ENCODE measurements at regions not wholly inside any gene's neighbourhood (a gene's known extent, or its start where the extent isn't known, plus 50 kb on each side); places are given as distances from the start of the nearest gene placed in this dataset.
"Not testable (repeated sequence)": the region's sequence is repeated elsewhere in the genome, so short reads cannot be mapped to it uniquely, and the experiment has no call there.

- no peak for DNase-seq (ENCODE audit: low spot score)
- H3K4me3 Mint-ChIP-seq = no peak overlapping the region
These were observed 105.2 kb downstream of the C16orf95 start for GRCh38 chr16:87212026-87212425.

GRCh38 chr16:87213536-87213935 is 103.7 kb downstream of the C16orf95 start:
- no peak for DNase-seq (ENCODE audit: low spot score)
- H3K9me3 Mint-ChIP-seq = no peaks in the 10 kb centered on the region
- H3K4me3 Mint-ChIP-seq = no peak overlapping the region
- H3K36me3 Mint-ChIP-seq (ENCODE audit: low read depth) = no peaks in the 10 kb centered on the region
- no peak overlapping the region for H3K27ac Mint-ChIP-seq
- no peaks in the 10 kb centered on the region for H3K4me1 Mint-ChIP-seq (ENCODE audit: low read depth)
- H3K27me3 Mint-ChIP-seq (ENCODE audit: low read depth) = no peaks in the 10 kb centered on the region

More at GRCh38 chr16:87212026-87212425, 105.2 kb downstream of the C16orf95 start:
- Mint-ChIP-seq H3K27me3 (ENCODE audit: low read depth) (no peaks in the 10 kb centered on the region), H3K9me3 (no peaks in the 10 kb centered on the region), H3K36me3 (ENCODE audit: low read depth) (no peaks in the 10 kb centered on the region), H3K4me1 (ENCODE audit: low read depth) (no peaks in the 10 kb centered on the region), H3K27ac (no peak overlapping the region)

- Mint-ChIP-seq H3K9me3 (no peaks in the 10 kb centered on the region), H3K27me3 (ENCODE audit: low read depth) (no peaks in the 10 kb centered on the region), H3K27ac (no peak overlapping the region), H3K36me3 (ENCODE audit: low read depth) (no peaks in the 10 kb centered on the region), H3K4me1 (ENCODE audit: low read depth) (no peaks in the 10 kb centered on the region), H3K4me3 (no peak overlapping the region)
- DNase-seq (ENCODE audit: low spot score) = no peak
These were observed 100.9 kb downstream of the C16orf95 start for GRCh38 chr16:87216148-87216840.

- H3K36me3 Mint-ChIP-seq (ENCODE audit: low read depth) = no peaks in the 10 kb centered on the region
- DNase-seq (ENCODE audit: low spot score) = no peak
- H3K4me3 Mint-ChIP-seq = no peak overlapping the region
- H3K9me3 Mint-ChIP-seq = no peaks in the 10 kb centered on the region
- H3K27me3 Mint-ChIP-seq (ENCODE audit: low read depth) = no peaks in the 10 kb centered on the region
- H3K27ac Mint-ChIP-seq = no peak overlapping the region
- H3K4me1 Mint-ChIP-seq (ENCODE audit: low read depth) = no peaks in the 10 kb centered on the region
These were observed 100.3 kb downstream of the C16orf95 start for GRCh38 chr16:87216841-87217275.

- DNase-seq (ENCODE audit: low spot score); H3K36me3 Mint-ChIP-seq (ENCODE audit: low read depth); H3K4me1 Mint-ChIP-seq (ENCODE audit: low read depth); H3K9me3 Mint-ChIP-seq; H3K4me3 Mint-ChIP-seq; H3K27ac Mint-ChIP-seq; H3K27me3 Mint-ChIP-seq (ENCODE audit: low read depth): not testable (repeated sequence)
These were observed 99.4 kb downstream of the C16orf95 start for GRCh38 chr16:87217802-87218201.

- Mint-ChIP-seq H3K4me1 (ENCODE audit: low read depth) (no peaks in the 10 kb centered on the region), H3K9me3 (no peaks in the 10 kb centered on the region), H3K27me3 (ENCODE audit: low read depth) (no peaks in the 10 kb centered on the region), H3K27ac (no peak overlapping the region), H3K4me3 (no peak overlapping the region), H3K36me3 (ENCODE audit: low read depth) (no peaks in the 10 kb centered on the region)
- DNase-seq (ENCODE audit: low spot score) = no peak
These were observed 98.7 kb downstream of the C16orf95 start for GRCh38 chr16:87218281-87219055.

- H3K9me3 Mint-ChIP-seq = no peaks in the 10 kb centered on the region
- no peaks in the 10 kb centered on the region for H3K36me3 Mint-ChIP-seq (ENCODE audit: low read depth)
- H3K27me3 Mint-ChIP-seq (ENCODE audit: low read depth) = no peaks in the 10 kb centered on the region
- no peak overlapping the region for H3K4me3 Mint-ChIP-seq
- H3K27ac Mint-ChIP-seq = no peak overlapping the region
- DNase-seq (ENCODE audit: low spot score) = no peak
- no peaks in the 10 kb centered on the region for H3K4me1 Mint-ChIP-seq (ENCODE audit: low read depth)
These were observed 97.8 kb downstream of the C16orf95 start for GRCh38 chr16:87219287-87219909.

GRCh38 chr16:87221633-87222032 is 95.6 kb downstream of the C16orf95 start:
- Mint-ChIP-seq H3K36me3 (ENCODE audit: low read depth) (no peaks in the 10 kb centered on the region), H3K4me1 (ENCODE audit: low read depth) (no peaks in the 10 kb centered on the region), H3K9me3 (no peaks in the 10 kb centered on the region), H3K4me3 (no peak overlapping the region), H3K27me3 (ENCODE audit: low read depth) (peaks cover 2% of the 10 kb centered on the region), H3K27ac (no peak overlapping the region)
- DNase-seq (ENCODE audit: low spot score) = no peak

GRCh38 chr16:87222335-87222734 is 94.9 kb downstream of the C16orf95 start:
- Mint-ChIP-seq H3K27me3 (ENCODE audit: low read depth) (peaks cover 2% of the 10 kb centered on the region), H3K36me3 (ENCODE audit: low read depth) (no peaks in the 10 kb centered on the region), H3K4me3 (no peak overlapping the region), H3K27ac (no peak overlapping the region), H3K9me3 (no peaks in the 10 kb centered on the region), H3K4me1 (ENCODE audit: low read depth) (no peaks in the 10 kb centered on the region)
- no peak for DNase-seq (ENCODE audit: low spot score)

GRCh38 chr16:87223656-87224248 is 93.4 kb downstream of the C16orf95 start:
- DNase-seq (ENCODE audit: low spot score) = no peak
- Mint-ChIP-seq H3K27ac (no peak overlapping the region), H3K4me1 (ENCODE audit: low read depth) (no peaks in the 10 kb centered on the region), H3K36me3 (ENCODE audit: low read depth) (no peaks in the 10 kb centered on the region), H3K27me3 (ENCODE audit: low read depth) (peaks cover 2% of the 10 kb centered on the region), H3K9me3 (no peaks in the 10 kb centered on the region), H3K4me3 (no peak overlapping the region)

- Mint-ChIP-seq H3K36me3 (ENCODE audit: low read depth) (no peaks in the 10 kb centered on the region), H3K9me3 (no peaks in the 10 kb centered on the region), H3K4me1 (ENCODE audit: low read depth) (no peaks in the 10 kb centered on the region), H3K27ac (no peak overlapping the region), H3K27me3 (ENCODE audit: low read depth) (peaks cover 2% of the 10 kb centered on the region), H3K4me3 (no peak overlapping the region)
- DNase-seq (ENCODE audit: low spot score) = no peak
These were observed 90.3 kb downstream of the C16orf95 start for GRCh38 chr16:87226926-87227295.

- Mint-ChIP-seq H3K36me3 (ENCODE audit: low read depth) (no peaks in the 10 kb centered on the region), H3K9me3 (no peaks in the 10 kb centered on the region)
These were observed 89.8 kb downstream of the C16orf95 start for GRCh38 chr16:87227296-87227951.

GRCh38 chr16:87228363-87228762 is 88.8 kb downstream of the C16orf95 start:
- Mint-ChIP-seq H3K27me3 (ENCODE audit: low read depth) (peaks cover 2% of the 10 kb centered on the region), H3K27ac (no peak overlapping the region), H3K4me3 (no peak overlapping the region), H3K9me3 (no peaks in the 10 kb centered on the region), H3K36me3 (ENCODE audit: low read depth) (no peaks in the 10 kb centered on the region), H3K4me1 (ENCODE audit: low read depth) (no peaks in the 10 kb centered on the region)
- DNase-seq (ENCODE audit: low spot score) = no peak

More at GRCh38 chr16:87227296-87227951, 89.8 kb downstream of the C16orf95 start:
- DNase-seq (ENCODE audit: low spot score) = no peak
- H3K4me1 Mint-ChIP-seq (ENCODE audit: low read depth) = no peaks in the 10 kb centered on the region
- peaks cover 2% of the 10 kb centered on the region for H3K27me3 Mint-ChIP-seq (ENCODE audit: low read depth)
- no peak overlapping the region for H3K4me3 Mint-ChIP-seq
- no peak overlapping the region for H3K27ac Mint-ChIP-seq

Data from T-helper 2 cell treated with Interferon-gamma antibody and Interleukin-4, amounts not matched to agents 5 μg/mL and 100 μg/mL, for 36 hours (primary cell).